Fibroblast of pulmonary artery (primary cell): ENCODE measurements at regions not wholly inside any gene's neighbourhood (a gene's known extent, or its start where the extent isn't known, plus 50 kb on each side); places are given as distances from the start of the nearest gene placed in this dataset.
"Not testable (repeated sequence)": the region's sequence is repeated elsewhere in the genome, so short reads cannot be mapped to it uniquely, and the experiment has no call there.

Experiments used
- DNase-seq: peaks from one replicate; pipeline ENCODE4 v3.0.0-alpha.2; 2010; ENCODE audit warnings: low read depth
- H3K4me3 ChIP-seq: replicated peaks from 2 replicates; pipeline ENCODE4 v1.5.1; 2011; ENCODE audit warnings: low read depth, mild to moderate bottlenecking, control low read depth, low read length, moderate library complexity
- TF ChIP-seq, protein P1 (sequence below): IDR thresholded peaks from 2 replicates; pipeline ENCODE4 v1.5.1; 2011; ENCODE audit warnings: mild to moderate bottlenecking, control low read depth, low read length, inconsistent platforms; ENCODE audit errors: missing control alignments

DNA sequence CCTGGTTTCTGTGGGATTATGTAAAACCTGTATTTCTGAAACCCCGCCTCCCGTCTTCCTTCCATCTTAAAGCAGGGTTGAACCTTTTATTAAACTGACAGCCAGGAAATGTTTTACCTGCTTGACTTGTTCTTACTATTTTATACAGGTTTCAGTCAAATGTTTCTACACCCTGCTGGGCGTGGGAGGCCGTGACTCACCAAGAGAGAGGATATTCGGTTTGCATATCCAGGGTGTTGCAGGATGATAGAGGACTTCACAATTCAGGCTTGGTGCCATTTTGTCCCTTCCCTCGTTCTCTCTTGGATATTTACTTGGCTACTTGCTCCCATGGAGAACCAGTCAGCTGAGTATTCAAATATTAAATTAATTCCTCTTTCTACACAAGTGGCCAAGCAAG lies 69.7 kb downstream of the ARF6 start:
- DNase-seq = no peak
- no peak overlapping the region for H3K4me3 ChIP-seq
- TF ChIP-seq, protein P1, sequence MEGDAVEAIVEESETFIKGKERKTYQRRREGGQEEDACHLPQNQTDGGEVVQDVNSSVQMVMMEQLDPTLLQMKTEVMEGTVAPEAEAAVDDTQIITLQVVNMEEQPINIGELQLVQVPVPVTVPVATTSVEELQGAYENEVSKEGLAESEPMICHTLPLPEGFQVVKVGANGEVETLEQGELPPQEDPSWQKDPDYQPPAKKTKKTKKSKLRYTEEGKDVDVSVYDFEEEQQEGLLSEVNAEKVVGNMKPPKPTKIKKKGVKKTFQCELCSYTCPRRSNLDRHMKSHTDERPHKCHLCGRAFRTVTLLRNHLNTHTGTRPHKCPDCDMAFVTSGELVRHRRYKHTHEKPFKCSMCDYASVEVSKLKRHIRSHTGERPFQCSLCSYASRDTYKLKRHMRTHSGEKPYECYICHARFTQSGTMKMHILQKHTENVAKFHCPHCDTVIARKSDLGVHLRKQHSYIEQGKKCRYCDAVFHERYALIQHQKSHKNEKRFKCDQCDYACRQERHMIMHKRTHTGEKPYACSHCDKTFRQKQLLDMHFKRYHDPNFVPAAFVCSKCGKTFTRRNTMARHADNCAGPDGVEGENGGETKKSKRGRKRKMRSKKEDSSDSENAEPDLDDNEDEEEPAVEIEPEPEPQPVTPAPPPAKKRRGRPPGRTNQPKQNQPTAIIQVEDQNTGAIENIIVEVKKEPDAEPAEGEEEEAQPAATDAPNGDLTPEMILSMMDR = no peak

DNA sequence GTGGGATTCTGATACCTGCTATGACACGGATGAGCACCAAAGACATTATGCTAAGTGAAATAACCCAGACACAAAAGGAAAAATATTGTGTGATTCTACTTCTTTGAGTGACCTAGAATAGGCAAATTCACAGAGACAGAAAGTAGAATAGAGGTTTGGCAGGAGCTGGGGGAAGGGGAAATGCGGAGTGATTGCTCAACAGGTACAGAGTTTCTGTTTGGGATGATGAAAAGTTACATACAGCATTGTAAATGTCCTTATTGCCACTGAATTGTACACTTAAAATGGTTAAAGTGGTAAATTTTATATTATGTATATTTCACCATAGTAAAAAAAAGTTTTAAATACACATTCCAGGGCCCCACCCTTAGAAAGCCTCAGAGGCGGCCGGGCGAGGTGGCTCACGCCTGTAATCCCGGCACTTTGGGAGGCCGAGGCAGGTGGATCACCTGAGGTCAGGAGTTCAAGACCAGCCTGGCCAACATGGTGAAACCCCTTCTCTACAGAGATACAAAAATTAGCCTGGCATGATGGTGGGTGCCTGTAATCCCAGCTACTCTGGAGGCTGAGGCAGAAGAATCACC lies 72.3 kb downstream of the ARF6 start:
- DNase-seq, H3K4me3 ChIP-seq: not testable (repeated sequence)

DNA sequence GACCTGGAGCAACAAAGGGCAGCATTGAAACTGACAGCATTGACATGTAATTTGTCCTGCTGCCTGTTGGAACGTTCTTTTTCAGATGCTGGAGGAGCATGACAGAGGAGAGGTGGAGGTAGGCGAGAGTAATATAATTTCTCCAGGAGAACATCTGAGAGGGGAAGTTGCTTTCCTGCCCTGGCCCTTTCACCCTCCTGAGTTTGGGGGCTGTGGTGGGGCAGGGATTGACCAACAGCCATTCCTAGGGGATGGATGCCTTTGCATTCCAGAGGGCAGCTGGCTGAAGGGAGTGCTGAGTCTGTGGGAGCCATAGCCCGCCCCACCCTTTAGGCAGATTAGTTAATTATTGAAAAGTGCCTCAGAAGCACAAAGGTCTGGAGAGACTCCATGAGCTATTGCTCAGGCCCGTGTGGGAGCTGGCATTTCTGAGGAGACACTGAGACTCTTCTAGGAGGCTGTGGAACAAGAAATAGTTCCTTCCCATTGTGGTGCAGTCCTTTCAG lies 73.5 kb downstream of the ARF6 start:
- TF ChIP-seq, protein P1 = no peak
- no peak for DNase-seq
- H3K4me3 ChIP-seq = no peak overlapping the region

DNA sequence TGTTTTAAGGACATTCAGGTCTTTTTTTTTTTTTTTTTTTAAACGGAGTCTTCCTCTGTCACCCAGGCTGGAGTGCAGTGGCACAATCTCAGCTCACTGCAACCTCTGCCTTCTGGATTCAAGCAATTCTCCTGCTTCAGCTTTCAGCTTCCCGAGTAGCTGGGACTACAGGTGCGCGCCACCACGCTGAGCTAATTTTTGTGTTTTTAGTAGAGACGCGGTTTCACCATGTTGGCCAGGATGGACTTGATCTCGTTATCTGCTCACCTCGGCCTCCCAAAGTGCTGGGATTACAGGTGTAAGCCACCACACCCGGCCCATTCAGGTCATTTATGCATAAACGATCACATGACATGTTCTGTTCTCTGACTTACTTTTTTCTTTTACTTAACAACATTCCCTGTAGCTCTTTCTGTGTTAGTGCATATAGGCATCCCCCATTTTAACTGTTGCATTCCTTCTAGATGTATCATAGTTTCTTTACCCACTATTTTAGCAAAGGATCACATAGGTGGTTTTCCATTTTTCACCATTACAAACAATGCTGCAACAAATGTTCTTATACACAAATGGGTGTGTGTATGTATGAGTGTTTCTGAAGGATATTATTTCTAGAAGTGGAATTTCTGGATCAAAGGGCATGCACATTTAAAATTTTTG lies 74.2 kb downstream of the ARF6 start:
- H3K4me3 ChIP-seq = no peak overlapping the region
- DNase-seq = no peak
- TF ChIP-seq, protein P1 = no peak

DNA sequence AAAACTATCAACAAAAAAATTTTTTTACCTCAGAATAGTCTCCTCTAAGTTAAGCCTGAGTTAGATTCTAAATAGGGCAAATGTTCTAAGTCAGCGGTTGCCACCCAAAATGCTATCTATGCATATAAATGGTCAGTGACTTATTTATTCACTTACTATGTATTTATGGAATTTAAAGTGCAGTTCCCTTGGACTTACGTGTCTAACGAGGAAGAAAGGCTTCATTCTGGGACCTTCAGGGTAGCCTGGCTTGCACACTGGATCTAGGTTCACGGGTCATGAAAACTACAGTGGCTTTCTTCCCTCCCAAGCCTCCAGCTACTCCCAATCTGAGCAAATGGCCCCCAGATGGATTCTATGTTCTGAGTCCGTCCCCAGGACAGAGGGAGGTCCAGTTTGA lies 77.1 kb downstream of the ARF6 start:
- TF ChIP-seq, protein P1 = no peak
- H3K4me3 ChIP-seq = no peak overlapping the region
- no peak for DNase-seq

DNA sequence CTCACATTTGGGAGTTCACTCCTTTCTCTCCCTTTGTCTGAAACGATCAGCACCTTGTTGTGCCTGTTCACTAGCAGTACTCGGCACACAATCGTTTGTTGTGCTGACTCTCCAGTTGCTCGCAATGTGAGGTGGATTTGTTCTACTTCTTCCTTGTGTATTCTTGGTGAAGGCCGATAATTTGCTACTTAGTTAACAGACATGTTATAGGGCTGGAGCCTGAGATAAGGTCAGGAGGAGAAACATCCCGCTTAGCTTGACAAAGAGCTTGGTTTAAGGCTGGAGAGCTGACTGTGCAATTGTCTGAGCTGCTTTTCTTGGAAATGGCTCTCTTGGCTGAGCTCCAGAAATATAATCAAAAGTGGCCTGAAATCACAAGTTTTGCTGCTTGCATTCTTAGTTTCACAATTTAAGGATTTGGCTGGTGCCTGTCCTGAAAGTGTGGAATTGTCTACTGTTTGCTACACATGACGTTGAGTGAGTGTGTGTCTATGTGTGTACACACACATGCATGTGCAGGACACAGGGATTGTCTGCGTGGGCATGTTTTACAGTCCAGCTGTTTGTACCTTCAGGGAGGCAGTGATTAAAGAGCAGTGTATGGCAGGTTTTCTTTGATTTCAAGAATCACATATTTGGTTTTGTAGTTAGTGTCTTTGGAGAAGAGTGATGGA lies 77.7 kb downstream of the ARF6 start:
- DNase-seq = peak; percentile 91
- TF ChIP-seq, protein P1 = no peak
- no peak overlapping the region for H3K4me3 ChIP-seq
